NCI-H1092 treated with DMSO at 0.1 percent for 48 hours (cell line): ENCODE measurements at regions not wholly inside any gene's neighbourhood (a gene's known extent, or its start where the extent isn't known, plus 50 kb on each side); places are given as distances from the start of the nearest gene placed in this dataset.
"Not testable (repeated sequence)": the region's sequence is repeated elsewhere in the genome, so short reads cannot be mapped to it uniquely, and the experiment has no call there.

Experiments used
- DNase-seq: peaks from one replicate; lab custom pipeline; 2025; lab: John Stamatoyannopoulos, UW

DNA sequence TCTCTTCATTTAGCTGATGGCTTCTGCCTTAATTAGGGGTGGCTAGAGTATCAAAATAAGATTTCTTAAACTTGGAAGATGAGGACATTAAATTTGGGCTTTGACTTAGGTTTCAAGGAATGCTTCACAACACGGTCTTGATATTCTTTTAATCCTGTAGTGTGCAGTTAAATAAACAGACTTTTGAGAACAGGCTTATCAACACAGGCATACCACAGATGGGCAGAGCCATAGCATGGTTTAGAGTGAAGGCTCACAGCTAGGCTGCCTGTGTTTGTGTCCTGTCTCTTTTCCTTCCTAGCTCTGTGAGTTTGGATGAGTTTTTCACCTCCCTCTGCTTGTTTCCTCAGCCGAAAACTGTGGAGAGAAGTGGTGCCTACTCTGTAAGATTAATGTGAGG, 102.3 kb upstream of the IPO9 start:
- no peak for DNase-seq

DNA sequence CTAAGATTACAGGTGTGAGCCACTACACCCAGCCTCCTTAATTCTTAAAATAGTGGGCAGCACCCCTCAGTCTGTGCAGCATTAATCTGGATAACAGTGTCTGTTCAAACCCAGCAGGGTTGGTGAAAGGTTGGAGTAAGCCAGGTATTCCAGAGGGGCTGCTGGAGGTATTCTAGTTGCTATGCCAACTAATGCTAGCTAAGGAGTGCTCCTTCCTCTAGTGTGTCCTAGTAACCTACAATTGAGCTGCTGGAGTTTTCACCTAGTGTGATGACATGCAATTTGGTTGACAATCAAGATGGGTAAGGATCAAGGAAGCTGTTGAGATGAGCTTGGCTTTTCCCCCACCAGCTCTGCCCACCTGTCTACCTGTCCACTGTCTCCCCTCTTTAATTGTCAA, 100.2 kb upstream of the IPO9 start:
- no peak for DNase-seq

DNA sequence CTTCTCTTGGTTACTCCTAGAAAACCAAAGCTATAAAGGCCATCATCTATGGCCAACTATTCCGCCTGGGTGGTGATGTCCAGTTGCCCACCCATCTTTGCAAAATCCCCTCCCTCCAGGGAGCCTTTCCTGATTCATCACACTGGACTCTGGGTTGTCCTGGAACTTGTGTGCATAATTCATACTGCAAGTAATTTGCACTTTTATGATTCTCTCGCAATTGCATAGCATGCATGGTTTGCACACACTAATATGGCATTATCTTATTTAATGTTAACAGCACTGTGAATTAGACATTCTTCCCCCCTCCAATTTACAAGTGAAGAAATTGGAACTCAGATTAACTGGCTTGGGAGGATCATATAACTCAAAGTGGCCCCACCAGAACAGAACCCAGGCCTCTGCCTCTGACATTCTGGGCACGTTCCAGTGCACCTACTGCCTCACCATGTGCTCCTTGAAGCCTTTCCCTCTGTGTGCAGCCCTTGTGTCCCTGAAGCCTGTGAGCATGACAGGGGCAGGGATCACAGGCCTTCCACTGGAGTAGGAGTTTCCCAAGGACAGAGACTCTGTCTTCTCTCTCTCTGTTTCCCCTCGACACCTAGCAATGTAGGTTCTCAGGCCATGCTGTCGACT, 98.9 kb upstream of the IPO9 start:
- no peak for DNase-seq

DNA sequence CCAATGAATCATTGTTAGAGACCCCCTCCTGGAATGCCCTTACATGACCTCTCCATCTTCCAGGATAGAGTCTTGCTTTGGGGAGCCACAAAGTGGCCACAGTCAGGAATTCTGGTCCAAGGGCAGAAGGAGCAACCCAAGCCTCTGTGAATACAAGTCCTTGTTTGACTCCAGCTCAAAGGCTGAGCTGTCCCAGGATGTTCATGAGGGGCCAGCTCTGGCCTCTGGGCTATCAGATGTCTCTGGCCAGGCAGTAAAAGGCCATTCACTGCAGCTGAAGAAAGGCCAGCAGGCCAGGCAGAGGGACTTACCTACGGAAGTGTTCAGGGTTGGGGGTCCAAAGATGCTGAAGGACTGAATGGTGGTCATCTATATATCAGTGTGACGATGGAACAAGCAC, 98.3 kb upstream of the IPO9 start:
- no peak for DNase-seq

DNA sequence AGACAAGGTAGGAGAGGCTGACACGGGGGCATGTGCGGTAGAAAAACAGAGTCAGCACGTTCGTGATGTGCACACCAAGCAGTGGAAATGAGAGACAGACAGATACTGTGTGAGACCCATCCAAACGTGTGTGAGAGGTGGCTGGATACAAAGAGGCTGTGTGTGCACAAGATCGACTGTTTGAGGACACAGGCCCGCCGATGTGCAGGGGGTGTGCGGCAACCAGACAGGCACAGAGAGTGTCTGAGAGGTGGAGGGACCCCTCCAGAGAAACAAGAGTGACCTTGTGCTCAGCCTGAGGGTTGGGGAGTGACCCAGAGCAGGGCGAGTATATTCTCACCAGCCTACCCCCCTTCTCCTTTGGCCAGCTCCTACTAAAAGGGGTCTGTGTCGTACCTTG, 97.8 kb upstream of the IPO9 start:
- no peak for DNase-seq

DNA sequence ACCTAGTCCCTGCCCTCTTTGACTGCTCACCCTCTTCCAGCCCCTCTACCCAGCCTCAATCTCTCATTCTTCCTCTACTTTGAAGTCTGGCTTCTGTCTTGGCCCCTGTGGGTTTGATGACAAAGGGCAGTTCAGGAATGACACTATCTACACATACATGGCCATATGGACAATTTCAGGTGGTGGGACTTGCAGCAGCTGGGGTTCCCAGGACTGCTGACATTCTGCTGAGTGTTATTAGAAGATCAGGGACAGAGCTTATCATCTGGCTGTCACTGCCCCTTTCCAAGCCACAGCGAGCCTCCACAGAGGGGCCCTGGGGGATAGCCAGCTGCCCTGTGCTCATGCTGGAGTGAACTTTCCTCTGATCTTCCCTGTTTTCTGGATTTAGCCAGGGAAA, 97.4 kb upstream of the IPO9 start:
- DNase-seq: no peak

DNA sequence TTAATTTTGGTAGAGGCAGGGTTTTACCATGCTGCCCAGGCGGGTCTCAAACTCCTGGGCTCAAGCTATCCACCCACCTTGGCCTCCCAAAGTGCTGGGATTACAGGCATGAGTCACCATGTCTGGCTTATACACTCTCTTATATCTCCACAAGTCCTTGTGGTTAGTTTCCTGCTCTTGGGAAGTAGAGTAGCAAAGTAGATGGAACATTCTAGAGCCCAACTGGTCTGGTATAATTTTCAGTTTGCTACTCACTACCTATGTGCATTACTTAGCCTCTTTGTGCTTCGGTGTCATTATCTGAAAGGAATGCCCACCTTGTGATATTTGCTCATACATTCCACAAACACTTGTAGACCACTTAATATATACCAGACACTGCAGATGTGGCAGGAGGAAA, 96.6 kb upstream of the IPO9 start:
- no peak for DNase-seq

DNA sequence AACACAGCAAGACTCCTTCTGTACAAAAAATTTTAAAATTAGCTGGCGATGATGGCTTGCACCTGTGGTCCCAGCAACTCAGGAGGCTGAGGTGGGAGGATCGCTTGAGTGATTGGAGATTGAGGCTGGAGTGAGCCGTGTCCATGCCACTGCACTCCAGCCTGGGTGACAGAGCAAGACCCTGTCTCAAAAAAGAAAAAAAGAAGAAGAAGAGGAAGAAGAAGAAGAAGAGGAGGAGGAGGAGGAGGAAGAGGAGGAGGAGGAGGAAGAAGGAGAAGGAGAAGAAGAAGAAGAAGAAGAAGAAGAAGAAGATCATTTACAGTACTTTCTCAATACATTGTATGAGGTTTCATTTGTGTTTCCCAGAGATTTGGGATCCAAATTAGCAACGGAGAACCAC, 94.7 kb upstream of the IPO9 start:
- DNase-seq: not testable (repeated sequence)

DNA sequence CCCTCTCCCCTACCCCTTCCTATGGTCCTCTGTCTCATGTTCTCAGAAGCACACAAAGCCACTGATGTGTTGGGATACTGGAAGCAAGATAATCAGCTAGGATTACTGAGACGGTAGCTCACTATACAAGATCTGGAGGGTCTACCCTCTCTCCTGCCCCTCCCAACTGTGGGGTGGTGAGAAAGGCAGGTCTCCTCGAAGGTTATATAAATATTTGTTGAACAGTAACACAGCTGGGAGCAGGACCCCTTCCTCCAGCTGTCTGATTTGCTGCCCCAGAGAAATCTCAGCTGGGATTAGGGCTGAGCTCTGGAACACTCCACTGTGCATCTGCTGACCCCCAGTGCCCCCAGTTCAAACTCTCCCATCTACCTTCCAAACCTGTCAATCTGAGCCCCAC, 94.2 kb upstream of the IPO9 start:
- DNase-seq: no peak

DNA sequence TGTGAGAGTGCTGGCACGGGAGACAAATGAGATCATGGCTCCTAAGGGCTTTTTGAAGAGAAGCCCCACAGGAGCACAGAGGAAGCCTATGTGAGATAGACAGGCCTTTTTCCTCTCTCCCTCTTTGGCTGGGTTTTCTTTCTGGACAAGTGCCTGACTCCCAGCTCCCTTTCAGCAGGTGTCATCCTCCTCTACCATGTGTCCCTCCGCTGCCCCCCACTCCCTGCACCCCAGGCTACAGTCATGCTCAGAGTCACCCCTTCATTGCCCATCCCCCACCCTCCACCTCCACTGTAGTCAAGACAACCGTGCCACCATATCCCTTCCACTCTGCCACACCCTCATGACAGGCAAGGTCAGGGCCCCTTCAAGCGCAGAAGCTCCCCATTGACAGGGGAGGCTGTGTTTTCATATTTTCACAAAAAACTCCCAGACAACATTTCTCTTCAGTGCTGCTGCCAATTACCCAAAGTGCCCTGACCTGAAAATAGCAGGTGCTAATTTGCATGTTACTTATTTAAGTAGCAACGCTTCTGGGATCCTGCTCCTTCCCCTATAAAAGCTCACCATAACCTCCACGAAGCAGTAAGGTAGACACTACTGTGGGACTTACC, 92.1 kb upstream of the IPO9 start:
- DNase-seq: no peak

DNA sequence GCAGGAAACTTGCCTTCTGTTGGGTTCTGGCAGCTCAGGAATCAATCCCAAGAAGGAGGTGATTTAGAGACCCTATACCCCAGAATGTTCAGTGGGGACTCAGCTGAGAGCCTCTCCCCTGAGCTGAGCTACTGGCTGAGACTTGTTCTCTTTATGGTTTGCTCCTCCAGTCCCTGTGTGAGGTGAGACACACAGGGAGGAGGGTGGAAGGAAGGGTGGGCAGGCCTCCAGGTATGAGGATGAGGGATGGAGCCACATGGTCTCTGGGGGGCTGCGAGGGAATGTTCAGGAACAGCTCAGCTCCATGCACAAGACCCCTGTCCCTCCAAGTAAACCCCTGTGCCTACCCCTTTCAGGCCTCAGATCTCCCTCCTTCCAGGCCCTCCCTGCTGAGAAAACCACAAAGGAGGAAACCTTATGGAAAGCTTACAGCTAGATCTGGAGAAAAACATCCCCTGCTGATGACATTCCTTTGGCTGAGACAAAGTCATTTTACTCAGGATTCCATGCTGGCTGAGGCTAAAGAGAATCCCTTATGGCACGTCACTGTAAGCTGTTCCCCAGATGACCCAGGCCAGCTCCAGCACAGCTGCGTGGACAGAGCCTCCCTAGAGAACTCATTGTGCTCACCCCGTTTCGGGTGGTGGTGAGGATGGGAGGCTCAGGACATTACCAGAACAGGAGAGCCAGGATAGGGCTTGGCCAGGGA, 91.5 kb upstream of the IPO9 start:
- DNase-seq: no peak

DNA sequence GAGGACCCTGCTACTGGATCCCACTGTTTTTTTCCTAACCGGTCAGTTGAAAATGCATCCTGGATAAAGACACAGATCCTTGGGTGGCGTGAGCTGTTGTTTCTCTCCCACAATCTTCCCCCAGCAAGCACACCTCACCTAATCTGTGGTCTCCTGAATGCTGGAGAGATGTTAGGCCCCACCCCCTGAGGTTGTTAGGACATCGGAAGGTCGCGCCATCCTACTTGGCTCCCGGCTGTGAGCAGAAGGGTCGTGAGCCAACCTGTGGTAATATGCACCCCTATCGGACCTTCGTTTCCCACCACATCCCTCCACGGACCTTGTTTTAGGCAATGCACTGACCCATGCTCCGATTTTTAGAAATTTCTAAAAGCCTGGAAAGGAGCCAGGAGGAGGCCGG, 89.9 kb upstream of the IPO9 start:
- DNase-seq: no peak

DNA sequence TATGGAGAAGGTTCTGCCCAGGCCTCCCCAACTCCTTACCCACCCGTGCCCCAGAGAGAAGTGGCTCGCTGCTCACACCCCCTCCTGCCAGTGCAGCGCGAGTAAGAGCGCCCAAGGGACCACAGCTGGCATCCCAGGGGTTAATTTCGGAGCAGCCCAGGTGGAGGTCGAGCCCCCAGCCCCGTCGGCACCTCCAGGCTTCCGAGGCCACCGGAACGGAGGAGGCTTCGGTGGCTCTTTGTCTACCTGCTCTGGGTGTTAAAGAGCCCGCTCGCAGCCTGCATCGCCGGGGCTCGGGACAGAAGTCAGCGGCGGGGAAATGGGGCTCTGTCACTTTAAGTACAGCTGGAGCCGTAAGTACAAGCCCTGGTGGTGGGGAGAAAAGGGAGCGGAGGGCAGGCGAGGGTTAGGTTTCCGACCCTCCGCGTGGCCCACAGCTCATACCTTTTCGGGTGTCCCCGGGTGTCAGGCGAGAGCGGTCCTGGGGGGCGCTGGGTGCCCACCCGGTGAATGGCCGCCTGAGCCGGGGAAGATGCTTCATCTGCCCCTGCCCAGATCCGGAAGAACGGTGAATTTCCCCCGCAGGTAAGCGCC, 89.4 kb upstream of the IPO9 start:
- peak; percentile 72 for DNase-seq

DNA sequence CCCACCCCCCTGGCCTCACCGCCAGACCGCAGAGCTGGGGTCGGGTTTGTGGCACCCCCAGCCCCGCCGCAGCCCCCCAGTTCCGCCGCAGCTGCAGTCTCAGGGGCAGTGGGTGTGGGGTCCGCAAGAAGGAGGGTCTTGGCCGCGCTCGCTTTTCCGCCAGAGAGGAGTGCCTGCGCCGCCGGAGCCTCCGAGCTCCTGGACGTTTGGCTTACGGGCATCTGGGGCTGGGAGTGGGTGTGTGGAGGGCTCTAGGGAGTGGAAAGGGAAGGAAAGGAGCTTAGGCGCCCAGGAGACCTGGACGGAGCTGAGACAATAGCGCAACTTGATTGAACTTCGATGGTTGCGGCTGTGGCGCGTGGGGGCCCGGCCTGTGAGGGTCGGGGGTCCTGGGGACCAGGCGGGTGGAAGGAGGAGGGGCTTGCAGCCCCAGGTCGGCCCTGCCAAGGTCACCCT, 88.8 kb upstream of the IPO9 start:
- DNase-seq: no peak

DNA sequence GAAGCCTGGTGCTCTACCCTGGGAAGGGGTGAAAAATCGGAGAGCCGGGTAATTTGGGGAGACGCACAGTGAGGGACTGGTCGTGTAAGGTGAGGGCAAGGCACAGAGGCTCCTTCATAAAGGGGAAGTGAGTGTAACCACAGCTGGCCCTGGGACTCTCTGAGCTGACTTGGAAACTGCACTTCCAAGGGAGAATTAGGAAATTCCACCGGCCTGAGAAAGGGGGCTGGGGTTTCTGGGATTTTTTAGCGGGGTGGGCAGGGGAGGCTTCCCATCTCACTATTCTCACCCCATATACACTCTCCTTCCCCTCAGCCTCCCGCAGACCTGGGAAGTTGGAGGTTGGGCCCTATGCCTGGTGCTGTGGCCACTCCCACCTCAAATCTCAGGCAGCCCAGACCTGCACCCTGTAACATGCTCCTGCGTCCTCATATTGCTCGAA, 88.3 kb upstream of the IPO9 start:
- no peak for DNase-seq

DNA sequence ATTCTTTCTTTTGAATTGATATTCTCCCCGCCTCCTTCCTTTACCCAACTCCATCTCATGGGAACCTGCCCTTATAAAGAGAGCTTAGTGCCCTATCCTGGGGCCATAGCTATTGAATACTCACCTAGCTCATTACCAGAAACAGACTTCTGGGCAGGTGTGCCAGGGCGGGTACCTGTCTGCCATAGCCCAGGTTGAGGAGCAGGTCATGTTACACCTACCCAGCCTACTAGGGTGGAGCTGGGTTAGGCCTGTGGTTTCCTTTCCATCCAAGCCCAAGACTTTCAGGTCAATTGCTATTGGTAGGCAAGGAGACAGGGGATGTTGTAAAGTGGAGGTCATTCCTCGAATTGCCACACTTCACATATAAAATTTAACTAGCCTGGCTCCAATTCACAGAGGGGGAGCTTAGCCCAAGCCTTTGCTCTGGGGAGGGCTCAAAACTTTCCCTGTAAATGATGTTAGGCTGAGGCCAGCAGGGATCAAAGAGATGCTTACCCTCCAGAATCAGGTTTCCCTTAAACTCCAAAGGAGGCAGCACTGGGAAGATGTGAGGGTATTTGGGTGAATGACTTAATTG, 87.1 kb upstream of the IPO9 start:
- DNase-seq: no peak

DNA sequence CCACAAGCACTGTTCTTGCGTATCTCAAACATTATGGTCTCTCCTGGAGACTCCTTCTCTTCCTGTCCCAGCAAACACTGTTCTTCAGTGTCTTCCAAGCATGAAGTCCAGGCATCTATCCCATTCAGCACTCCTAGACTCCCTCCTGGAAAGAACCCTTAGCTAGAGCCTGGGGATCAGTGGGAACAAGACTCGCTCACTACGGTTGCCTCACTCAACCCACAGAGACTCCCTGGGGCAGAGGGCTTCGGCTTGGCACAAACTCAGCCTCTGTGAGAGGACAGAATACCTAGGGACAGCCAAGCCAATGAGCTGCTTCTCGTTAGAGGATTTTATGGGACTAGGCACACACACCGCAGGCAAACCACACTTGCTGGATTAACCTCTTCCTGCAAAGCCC, 86.5 kb upstream of the IPO9 start:
- DNase-seq: no peak

DNA sequence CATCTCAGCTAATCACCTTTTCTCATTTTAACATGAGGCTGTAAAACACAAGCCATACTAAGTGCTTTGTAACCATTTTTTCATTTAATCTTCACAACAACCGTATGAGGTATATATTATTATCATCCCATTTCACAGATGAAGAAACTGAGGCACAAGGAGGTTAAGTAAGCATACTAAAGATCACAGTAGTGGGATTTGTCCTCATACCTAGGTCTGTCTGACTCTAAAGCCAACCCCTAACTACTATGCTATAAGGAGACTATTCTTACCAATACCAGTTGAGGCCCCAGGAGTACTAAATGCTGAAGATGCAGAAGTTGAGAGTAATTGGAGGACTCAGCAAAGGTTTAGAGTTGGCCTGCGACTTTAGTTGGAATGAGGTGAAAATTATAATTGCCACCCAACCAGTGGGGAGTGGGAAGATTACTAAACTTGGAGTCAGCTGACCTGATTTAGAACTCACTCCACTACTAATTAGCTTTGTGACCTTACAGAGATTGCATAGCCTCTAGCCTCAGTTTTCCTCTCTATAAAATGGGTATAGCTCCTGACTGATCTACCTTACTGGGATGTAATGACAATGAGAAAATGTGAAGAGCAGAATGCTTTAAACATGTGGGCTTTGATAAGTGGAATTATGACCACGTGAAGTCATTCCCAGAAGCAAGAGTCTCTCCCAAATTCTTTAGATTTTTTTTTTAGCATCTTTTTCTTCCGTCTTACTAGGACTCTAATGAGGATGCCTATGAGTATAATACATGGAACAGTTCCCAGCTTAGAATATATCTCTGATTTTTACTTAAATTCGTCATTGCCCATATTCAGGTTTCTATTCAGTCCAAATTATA, 85.8 kb upstream of the IPO9 start:
- DNase-seq: no peak

DNA sequence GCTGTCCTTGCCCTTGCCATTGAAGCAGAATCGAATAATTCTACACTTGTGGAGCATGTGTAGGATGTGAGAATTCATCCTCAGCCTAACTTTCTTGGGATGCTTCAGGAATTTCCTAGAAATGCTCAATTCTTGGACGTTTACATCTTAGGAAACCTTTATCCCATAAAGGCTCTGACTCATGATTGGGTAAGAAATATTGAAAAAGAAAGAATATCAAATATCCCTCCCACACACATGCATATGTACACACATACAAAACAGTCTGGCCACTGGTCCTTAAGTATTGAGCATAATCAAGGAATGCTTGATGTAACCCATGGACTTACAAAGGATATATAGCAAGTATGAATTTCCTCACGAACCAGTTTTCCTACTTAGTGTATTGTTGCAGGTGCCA, 83.9 kb upstream of the IPO9 start:
- DNase-seq: no peak

DNA sequence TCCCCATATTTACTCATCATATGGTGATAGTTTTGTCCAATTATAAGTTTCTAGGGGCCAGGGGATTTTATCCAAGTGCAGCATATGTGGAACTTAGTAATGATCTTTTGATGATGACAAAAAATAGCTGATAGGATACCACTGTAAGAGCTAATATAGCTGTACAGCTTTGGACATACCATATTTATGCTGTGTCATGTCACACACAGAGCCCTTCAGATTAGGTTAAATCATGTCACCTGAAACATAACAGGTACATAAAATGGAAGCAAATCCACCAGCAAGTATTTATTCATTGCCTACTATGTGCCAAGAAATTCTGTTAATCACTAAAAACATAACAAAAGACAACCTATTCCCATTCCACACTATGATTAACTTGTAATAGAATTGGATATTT, 82.8 kb upstream of the IPO9 start:
- DNase-seq: no peak

DNA sequence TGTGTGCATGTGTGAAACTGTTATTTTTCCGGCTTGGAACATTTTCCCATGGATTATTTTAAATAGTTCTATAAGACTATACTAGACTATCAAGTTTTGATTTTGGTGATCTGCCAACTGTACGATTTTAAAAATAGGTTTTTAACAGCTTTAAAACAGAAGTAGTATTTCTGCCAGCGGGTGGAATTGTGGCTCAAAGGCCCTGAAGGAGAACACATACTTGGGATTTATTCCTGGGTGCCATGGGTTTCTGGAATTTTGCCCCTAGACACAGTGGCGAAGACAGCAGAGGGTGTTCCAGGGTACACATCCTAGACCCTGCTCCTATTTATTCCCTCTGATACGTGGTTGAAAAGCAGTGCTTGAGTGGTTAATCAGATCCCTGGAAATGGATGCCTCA, 81.7 kb upstream of the IPO9 start:
- no peak for DNase-seq

DNA sequence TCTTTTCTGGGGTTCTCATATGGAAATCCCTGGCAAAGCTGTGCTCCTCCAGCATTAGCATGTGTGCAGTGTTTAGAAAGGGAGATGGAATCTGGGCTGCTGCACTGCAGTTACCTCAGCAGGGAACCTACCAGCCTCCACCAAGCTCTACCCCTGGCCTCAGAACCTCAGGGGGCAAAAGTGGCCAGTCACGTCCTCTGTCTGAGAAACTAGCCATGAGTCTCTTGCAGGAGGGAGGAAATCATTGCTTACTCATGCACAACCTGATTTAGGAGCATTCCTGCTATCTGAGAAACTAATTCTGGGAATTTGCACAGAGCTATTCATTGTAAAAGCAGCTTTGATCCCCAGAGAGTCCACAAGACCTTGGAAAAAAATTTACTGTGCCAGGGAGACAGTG, 80.6 kb upstream of the IPO9 start:
- DNase-seq: no peak
